Right lobe of liver (tissue), 6 donors: ENCODE measurements at regions not wholly inside any gene's neighbourhood (a gene's known extent, or its start where the extent isn't known, plus 50 kb on each side); places are given as distances from the start of the nearest gene placed in this dataset.

Source experiments
- ATAC-seq, 4 donors: fragments of 200-7000 bp; cut with Tn5 transposase; one replicate each; pipeline ENCODE4 v1.9.1; 2020; ENCODE audit warnings: mild to moderate bottlenecking in 4 of 4, moderate library complexity in 4 of 4
- DNase-seq, 3 donors: peaks; one replicate each; pipeline ENCODE4 v3.0.0-alpha.2; 2020
- H3K27ac ChIP-seq, 3 donors: fragments of 200-600 bp; one replicate each; pipeline ENCODE4 v1.8.0; 2022
- H3K27me3 ChIP-seq, 2 donors: fragments of 200-600 bp; one replicate each; pipeline ENCODE4 v1.8.0; 2022
- H3K36me3 ChIP-seq, 4 donors: fragments of 200-600 bp; sonication (generic) in 1 of 4; one replicate each; pipeline versions ENCODE4 v1.5.1 to v1.8.0; 2017 to 2022; ENCODE audit warnings: control low read depth in 1 of 4
- H3K4me1 ChIP-seq, 4 donors: fragments of 200-600 bp; sonication (generic) in 1 of 4; one replicate each; pipeline versions ENCODE4 v1.5.1 to v1.8.0; 2017 to 2022; ENCODE audit warnings: control low read depth in 1 of 4
- H3K4me3 ChIP-seq, 3 donors: fragments of 200-600 bp; one replicate each; pipeline ENCODE4 v1.8.0; 2022
- H3K9me3 ChIP-seq, 4 donors: fragments of 200-600 bp; sonication (generic) in 1 of 4; one replicate each; pipeline versions ENCODE4 v1.5.1 to v1.8.0; 2017 to 2022; ENCODE audit warnings: control low read depth in 1 of 4
- POLR2A ChIP-seq: fragments of 450-650 bp; IDR thresholded peaks from one replicate; pipeline ENCODE4 v1.6.1; 2017; ENCODE audit warnings: antibody characterized with exemption, mild to moderate bottlenecking
- WGBS: methylation state at CpG from one replicate; pipeline ENCODE4 v1.1.6; 2018; ENCODE audit warnings: low coverage, low lambda C conversion rate; ENCODE audit not compliant: insufficient coverage; ENCODE audit errors: missing lambda C conversion rate; 5-methylcytosine and 5-hydroxymethylcytosine counted together
- intact Hi-C, 2 donors: fragments of 100-400 bp; cut with DNase I; formaldehyde crosslinking; loops; one replicate each; pipeline versions ENCODE4 v1.11.2 to v1.14.1; 2022
- TF ChIP-seq, protein P1 (sequence below), 4 donors: fragments of 200-600 bp in 3 of 4; fragments of 450-650 bp in 1 of 4; IDR thresholded peaks; one replicate each; pipeline versions ENCODE4 v1.5.1 to v1.8.0; 2016 to 2022; ENCODE audit warnings: antibody characterized with exemption in 4 of 4, mild to moderate bottlenecking in 2 of 4
- donor health status: DM: no; HTN: yes; CAD: no.
- donor health status: DM: no; HTN: no; CAD: no.
- donor health status: DM: no; HTN: no; CAD: no.
- donor health status: DM: no; HTN: yes; CAD: no.
- donor health status: DM: no; HTN: yes; CAD: no.

DNA sequence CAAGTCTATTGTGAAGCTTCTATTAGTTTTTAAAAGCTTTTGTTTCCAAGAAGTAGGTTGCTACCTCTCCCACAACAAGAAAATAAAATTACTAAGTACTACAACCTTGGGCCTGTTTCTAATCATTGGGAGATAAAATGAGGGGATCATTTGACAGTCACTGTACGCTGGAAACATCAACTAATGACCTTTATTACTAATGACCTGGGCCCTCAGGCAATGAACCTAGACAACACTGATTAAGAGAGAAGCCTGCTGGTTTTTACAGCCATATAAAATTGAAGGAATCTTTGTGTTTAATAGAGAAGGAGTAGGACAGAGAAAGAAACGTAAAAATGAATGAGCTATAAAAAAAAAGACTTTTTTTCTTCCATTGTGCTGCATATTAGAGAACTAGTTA lies 1000.9 kb downstream of the STPG2 start:
- 37% methylated on average over 2 of the region's 2 CpGs for WGBS
- no peak for ATAC-seq
- Histone ChIP-seq H3K27ac (no peak overlapping the region), H3K27me3 (no peaks in the 10 kb centered on the region), H3K4me3 (no peak overlapping the region), H3K4me1 (no peaks in the 10 kb centered on the region), H3K9me3 (no peaks in the 10 kb centered on the region), H3K36me3 (no peaks in the 10 kb centered on the region)
- intact Hi-C loops, result no loop called here
- DNase-seq, result no peak
- TF ChIP-seq, protein P1, sequence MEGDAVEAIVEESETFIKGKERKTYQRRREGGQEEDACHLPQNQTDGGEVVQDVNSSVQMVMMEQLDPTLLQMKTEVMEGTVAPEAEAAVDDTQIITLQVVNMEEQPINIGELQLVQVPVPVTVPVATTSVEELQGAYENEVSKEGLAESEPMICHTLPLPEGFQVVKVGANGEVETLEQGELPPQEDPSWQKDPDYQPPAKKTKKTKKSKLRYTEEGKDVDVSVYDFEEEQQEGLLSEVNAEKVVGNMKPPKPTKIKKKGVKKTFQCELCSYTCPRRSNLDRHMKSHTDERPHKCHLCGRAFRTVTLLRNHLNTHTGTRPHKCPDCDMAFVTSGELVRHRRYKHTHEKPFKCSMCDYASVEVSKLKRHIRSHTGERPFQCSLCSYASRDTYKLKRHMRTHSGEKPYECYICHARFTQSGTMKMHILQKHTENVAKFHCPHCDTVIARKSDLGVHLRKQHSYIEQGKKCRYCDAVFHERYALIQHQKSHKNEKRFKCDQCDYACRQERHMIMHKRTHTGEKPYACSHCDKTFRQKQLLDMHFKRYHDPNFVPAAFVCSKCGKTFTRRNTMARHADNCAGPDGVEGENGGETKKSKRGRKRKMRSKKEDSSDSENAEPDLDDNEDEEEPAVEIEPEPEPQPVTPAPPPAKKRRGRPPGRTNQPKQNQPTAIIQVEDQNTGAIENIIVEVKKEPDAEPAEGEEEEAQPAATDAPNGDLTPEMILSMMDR (IDR thresholded peaks at IDR 0.05), result no peak

DNA sequence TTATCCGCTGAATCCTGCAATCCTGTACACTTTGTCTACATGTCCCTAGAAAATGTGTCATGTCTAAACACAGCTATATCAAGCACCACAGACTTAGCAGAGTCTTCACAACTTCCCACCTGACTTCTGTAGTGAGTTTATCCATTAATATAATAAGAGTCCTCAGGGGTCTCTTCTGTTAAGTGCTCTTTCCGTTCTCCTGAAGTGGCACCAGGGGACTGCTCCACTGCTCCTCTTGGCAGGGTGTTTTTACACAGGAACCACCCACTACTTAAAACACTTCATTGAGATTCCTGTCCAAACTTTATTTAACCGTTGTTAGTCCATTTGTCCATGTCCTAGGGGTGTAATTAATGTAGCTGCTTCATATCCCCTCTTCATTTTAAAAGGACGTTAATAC lies 1000.4 kb downstream of the STPG2 start:
- Histone ChIP-seq H3K36me3 (no peaks in the 10 kb centered on the region), H3K4me1 (no peaks in the 10 kb centered on the region), H3K9me3 (no peaks in the 10 kb centered on the region), H3K27ac (no peak overlapping the region), H3K27me3 (no peaks in the 10 kb centered on the region), H3K4me3 (no peak overlapping the region)
- WGBS, result 68% methylated on average over 4 of the region's 4 CpGs
- TF ChIP-seq, protein P1 (IDR thresholded peaks at IDR 0.05), result no peak
- no peak for TF ChIP-seq POLR2A
- ATAC-seq (no peak), DNase-seq (no peak)
- intact Hi-C loops, result no loop called here

DNA sequence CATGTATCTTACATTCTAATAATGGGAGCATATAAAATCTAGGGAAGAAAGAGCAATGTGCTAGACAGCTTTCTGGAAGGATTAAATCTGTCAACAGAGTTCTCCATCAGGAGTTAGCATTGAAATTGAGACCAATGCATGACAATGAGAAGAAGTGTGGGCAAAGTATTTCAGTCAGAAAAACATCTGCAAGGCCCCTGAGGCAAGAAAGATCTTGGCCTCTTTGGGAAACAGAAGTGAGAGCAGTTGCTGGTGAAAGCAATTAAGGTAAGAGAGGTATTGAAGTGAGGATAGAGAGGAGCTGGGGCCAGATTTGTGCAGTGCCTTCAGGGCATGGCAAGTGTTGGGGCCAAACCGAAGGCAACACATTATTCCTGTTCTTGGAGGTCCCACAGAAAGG lies 999.1 kb downstream of the STPG2 start:
- Histone ChIP-seq H3K27ac (no peak overlapping the region), H3K9me3 (no peaks in the 10 kb centered on the region), H3K4me3 (no peak overlapping the region), H3K36me3 (no peaks in the 10 kb centered on the region), H3K27me3 (no peaks in the 10 kb centered on the region), H3K4me1 (no peaks in the 10 kb centered on the region)
- ATAC-seq (no peak), DNase-seq (no peak)
- TF ChIP-seq POLR2A, result no peak
- TF ChIP-seq, protein P1 (IDR thresholded peaks at IDR 0.05), result no peak
- intact Hi-C loops, result no loop called here
- WGBS, result 50% methylated on average over 1 of the region's 1 CpG

DNA sequence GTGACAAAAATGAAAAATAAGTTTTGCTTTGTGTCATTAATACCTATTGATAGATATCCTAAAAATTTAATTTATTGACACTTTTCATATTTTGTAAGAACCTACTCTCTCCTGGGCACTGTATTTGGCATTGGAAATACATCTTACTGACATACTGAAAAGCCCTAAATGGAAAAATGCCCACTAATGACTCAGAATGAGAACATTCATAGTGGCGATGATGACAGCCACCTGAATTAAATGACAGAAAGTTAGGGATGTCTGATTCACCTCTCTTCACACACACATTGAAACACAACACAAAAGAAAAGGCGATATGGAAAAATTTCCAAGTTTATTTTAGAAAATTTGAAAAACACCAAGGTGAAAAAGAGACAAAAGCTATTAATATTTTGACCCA lies 992.3 kb downstream of the STPG2 start:
- H3K9me3 ChIP-seq, result peaks cover 0 to 3% (median 0%) of the 10 kb centered on the region in 4 donors
- H3K27ac ChIP-seq, result no peak overlapping the region
- intact Hi-C loops, result no loop called here
- ATAC-seq (no peak), DNase-seq (no peak)
- TF ChIP-seq, protein P1 (IDR thresholded peaks at IDR 0.05), result no peak
- TF ChIP-seq POLR2A, result no peak
- no peaks in the 10 kb centered on the region for H3K27me3 ChIP-seq
- H3K36me3 ChIP-seq, result no peaks in the 10 kb centered on the region
- H3K4me1 ChIP-seq, result no peaks in the 10 kb centered on the region
- WGBS, result 59% methylated on average over 2 of the region's 2 CpGs
- H3K4me3 ChIP-seq, result no peak overlapping the region

DNA sequence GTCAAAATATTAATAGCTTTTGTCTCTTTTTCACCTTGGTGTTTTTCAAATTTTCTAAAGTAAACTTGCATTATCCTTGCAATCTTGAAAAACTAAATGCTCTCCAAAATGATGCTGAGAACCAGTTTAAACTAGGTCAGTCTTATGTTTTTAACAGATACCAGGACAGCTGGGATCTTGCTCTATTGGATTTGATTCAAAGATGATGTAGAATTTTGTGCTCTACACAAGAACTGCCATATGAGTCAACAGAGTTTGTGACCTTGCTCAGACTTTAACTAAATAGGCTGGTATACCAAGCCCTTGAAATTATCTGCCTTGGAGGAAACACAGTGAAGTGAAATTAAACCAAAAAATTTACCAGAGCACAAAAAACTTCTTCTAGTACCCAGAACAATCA lies 991.1 kb downstream of the STPG2 start:
- H3K27me3 ChIP-seq, result no peaks in the 10 kb centered on the region

More for the DNA sequence above, 991.1 kb downstream of the STPG2 start:
- Histone ChIP-seq H3K4me1 (no peaks in the 10 kb centered on the region), H3K36me3 (no peaks in the 10 kb centered on the region), H3K27ac (no peak overlapping the region), H3K4me3 (no peak overlapping the region), H3K9me3 (peaks cover 0 to 3% (median 0%) of the 10 kb centered on the region in 4 donors)
- ATAC-seq (no peak), DNase-seq (no peak)
- TF ChIP-seq POLR2A, result no peak
- TF ChIP-seq, protein P1 (IDR thresholded peaks at IDR 0.05), result no peak
- intact Hi-C loops, result no loop called here
